ENCODE measurements at regions not wholly inside any gene's neighbourhood (a gene's known extent, or its start where the extent isn't known, plus 50 kb on each side); places are given as distances from the start of the nearest gene placed in this dataset.

DNA sequence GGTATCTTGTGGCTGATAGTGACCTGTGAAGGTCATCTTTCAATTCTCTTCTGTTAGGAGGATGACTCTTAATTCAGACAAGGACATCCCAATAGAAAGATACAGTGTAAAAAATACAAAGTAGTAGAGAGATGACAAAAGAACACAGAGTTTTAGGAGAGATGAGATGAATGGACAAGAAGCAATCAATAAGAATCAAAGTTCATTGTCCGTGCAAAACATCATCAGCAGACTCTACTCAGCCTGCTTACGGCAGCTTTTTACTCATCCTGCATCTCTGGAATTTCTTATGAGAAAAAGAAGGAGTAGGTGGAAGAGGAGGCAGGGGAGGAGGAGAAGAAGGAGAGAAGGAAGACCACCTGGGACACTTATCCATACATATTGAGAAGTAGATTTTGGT, 2131.7 kb downstream of the ARAP2 start:
- Mint-ChIP-seq H3K4me3 (no peak overlapping the region), H3K4me1 (no peaks in the 10 kb centered on the region), H3K36me3 (no peaks in the 10 kb centered on the region), H3K9me3 (peaks cover 3% of the 10 kb centered on the region), H3K27ac (no peak overlapping the region), H3K27me3 (no peaks in the 10 kb centered on the region)
- no peak for DNase-seq

DNA sequence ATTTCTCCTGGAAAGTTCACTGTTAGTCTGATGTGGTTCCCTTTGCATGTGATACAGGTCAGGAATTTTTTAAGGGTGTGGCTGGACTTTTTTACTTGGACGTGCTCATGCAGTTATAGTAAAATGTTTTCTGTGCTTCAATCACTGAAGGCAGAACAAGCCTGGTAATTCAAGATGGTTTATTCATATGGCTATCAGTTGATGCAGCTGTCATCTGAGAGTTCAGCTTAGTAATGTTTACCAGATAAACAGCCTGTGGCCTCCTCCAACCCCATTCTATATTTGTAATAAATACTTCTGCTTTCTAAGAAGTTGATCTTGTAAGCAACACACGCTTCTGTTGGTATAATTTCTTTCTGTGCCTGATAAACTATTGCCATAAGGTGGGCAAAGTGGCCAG, 2105.9 kb downstream of the ARAP2 start:
- Mint-ChIP-seq H3K9me3 (peaks cover 12% of the 10 kb centered on the region), H3K4me1 (no peaks in the 10 kb centered on the region), H3K27ac (no peak overlapping the region), H3K36me3 (no peaks in the 10 kb centered on the region), H3K4me3 (no peak overlapping the region), H3K27me3 (no peaks in the 10 kb centered on the region)
- DNase-seq, result no peak

GRCh38 chr4:34139346-34139745, 2105.0 kb downstream of the ARAP2 start:
- H3K4me1 Mint-ChIP-seq, result no peaks in the 10 kb centered on the region
- peaks cover 9% of the 10 kb centered on the region for H3K9me3 Mint-ChIP-seq
- H3K4me3 Mint-ChIP-seq, result no peak overlapping the region
- no peak for DNase-seq
- no peak overlapping the region for H3K27ac Mint-ChIP-seq
- no peaks in the 10 kb centered on the region for H3K27me3 Mint-ChIP-seq
- no peaks in the 10 kb centered on the region for H3K36me3 Mint-ChIP-seq

- no peak for DNase-seq
- Mint-ChIP-seq H3K4me1 (no peaks in the 10 kb centered on the region), H3K36me3 (no peaks in the 10 kb centered on the region), H3K9me3 (peaks cover 3% of the 10 kb centered on the region), H3K27ac (no peak overlapping the region), H3K4me3 (no peak overlapping the region), H3K27me3 (no peaks in the 10 kb centered on the region)
Measured at GRCh38 chr4:34148322-34148908, 2095.9 kb downstream of the ARAP2 start.

DNA sequence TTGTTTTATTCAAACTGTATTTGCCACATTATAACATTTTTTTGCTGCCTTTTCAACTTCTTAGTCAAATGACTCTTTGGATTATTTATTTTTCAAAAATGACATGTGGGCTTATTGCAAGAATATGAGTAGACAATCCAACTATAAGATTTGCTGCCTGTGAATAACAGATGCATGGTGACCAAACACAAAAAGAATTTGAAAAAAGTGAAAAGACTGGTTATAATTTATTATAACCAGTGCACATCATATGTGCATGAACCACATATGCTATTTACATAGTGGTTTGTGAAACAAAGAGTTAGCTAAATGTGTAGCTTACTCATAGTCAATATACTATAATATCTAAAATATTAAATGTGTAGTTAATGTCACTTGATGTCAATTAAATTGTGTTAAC, 2086.8 kb downstream of the ARAP2 start:
- DNase-seq, result no peak
- no peak overlapping the region for H3K27ac Mint-ChIP-seq
- no peaks in the 10 kb centered on the region for H3K27me3 Mint-ChIP-seq
- H3K9me3 Mint-ChIP-seq, result peaks cover 15% of the 10 kb centered on the region
- no peak overlapping the region for H3K4me3 Mint-ChIP-seq
- no peaks in the 10 kb centered on the region for H3K4me1 Mint-ChIP-seq
- H3K36me3 Mint-ChIP-seq, result no peaks in the 10 kb centered on the region

DNA sequence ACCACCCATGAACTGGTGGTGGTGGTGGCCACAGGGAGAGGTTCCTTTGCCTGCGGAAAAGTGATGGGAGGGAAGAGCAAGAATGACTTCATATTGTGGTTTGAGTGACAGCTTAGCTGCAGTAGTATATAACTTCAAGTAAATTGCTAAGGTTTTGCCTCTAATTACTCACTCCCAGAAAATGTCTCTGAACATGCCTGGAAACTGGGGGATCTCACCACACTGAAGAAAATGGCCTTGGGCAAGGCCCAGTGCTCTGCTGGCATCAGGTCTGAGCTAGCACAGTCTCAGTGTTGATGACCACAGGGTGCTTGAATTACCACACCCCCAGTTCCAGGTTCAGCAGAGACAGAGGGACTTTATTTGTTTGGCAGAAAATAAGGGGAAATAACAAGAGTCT, 2085.4 kb downstream of the ARAP2 start:
- H3K9me3 Mint-ChIP-seq, result peaks cover 17% of the 10 kb centered on the region

DNA sequence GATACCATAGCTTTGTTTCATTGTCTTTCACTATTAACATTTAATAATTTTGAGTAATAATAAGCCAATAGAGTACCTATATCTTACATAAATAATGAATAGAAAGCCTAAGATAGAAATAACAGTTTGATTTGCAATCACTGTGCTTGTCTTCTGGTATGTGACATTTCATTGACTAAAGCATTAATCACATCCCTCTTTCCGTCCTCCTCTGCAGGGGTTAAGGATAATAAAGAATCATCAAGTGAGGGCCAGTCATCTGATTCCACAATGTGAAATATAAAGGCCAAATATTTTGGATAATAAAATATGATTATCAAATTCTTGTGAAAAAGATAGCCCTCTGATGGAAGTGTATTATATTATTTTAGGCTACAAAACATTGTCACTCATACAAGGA, 2073.4 kb downstream of the ARAP2 start:
- Mint-ChIP-seq H3K4me1 (no peaks in the 10 kb centered on the region), H3K27me3 (no peaks in the 10 kb centered on the region)

More for the DNA sequence above, 2085.4 kb downstream of the ARAP2 start:
- no peaks in the 10 kb centered on the region for H3K4me1 Mint-ChIP-seq
- H3K27me3 Mint-ChIP-seq, result no peaks in the 10 kb centered on the region
- no peaks in the 10 kb centered on the region for H3K36me3 Mint-ChIP-seq
- DNase-seq, result no peak
- H3K4me3 Mint-ChIP-seq, result no peak overlapping the region
- no peak overlapping the region for H3K27ac Mint-ChIP-seq

DNA sequence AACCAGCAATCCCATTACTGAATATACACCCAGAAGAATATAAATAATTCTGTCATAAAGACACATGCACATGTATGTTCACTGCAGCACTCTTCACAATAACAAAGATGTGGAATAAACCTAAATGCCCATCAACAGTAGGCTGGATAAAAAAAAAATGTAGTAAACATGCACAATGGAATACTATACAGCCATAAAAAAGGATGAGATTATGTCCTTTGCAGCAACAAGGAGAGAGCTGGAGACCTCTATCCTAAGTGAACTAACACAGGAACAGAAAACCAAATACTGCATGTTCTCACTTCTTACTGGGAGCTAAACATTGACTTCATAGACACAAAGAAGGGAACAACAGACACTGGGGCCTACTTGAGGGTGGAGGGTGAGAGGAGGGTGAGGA, 2067.7 kb downstream of the ARAP2 start:
- no peaks in the 10 kb centered on the region for H3K27me3 Mint-ChIP-seq

More for the DNA sequence above, 2073.4 kb downstream of the ARAP2 start:
- Mint-ChIP-seq H3K4me3 (no peak overlapping the region), H3K36me3 (no peaks in the 10 kb centered on the region), H3K9me3 (peaks cover 11% of the 10 kb centered on the region), H3K27ac (no peak overlapping the region)
- DNase-seq, result no peak

DNA sequence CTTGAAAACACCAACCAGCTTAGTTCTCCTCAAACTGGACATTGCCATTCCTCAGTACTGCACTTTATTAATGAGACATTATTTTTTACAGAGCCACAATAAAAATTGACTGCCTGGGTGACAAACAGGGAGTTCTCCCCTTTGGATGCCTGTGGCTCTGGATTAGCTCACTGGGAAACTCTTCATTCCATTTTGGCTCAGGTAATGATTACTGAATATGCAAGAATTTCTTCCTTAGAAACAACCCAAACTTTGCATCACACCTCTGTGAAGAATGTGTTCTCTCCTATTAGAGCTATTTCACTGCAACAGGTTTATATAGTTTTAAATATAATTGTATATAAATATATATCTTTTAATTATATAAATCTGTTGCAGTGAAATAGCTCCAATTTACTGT, 2065.8 kb downstream of the ARAP2 start:
- no peak for DNase-seq
- Mint-ChIP-seq H3K9me3 (peaks cover 8% of the 10 kb centered on the region), H3K4me3 (no peak overlapping the region), H3K27me3 (no peaks in the 10 kb centered on the region), H3K36me3 (no peaks in the 10 kb centered on the region), H3K4me1 (no peaks in the 10 kb centered on the region), H3K27ac (no peak overlapping the region)

More for the DNA sequence above, 2067.7 kb downstream of the ARAP2 start:
- Mint-ChIP-seq H3K9me3 (peaks cover 12% of the 10 kb centered on the region), H3K4me3 (no peak overlapping the region), H3K36me3 (no peaks in the 10 kb centered on the region), H3K27ac (no peak overlapping the region), H3K4me1 (no peaks in the 10 kb centered on the region)
- no peak for DNase-seq

GRCh38 chr4:34181311-34181841, 2062.9 kb downstream of the ARAP2 start:
- no peak overlapping the region for H3K4me3 Mint-ChIP-seq
- no peak overlapping the region for H3K27ac Mint-ChIP-seq
- no peaks in the 10 kb centered on the region for H3K4me1 Mint-ChIP-seq
- no peak for DNase-seq
- no peaks in the 10 kb centered on the region for H3K36me3 Mint-ChIP-seq
- peaks cover 5% of the 10 kb centered on the region for H3K9me3 Mint-ChIP-seq
- no peaks in the 10 kb centered on the region for H3K27me3 Mint-ChIP-seq

- Mint-ChIP-seq H3K4me1 (no peaks in the 10 kb centered on the region), H3K9me3 (peaks cover 5% of the 10 kb centered on the region), H3K4me3 (no peak overlapping the region), H3K27me3 (no peaks in the 10 kb centered on the region), H3K27ac (no peak overlapping the region), H3K36me3 (no peaks in the 10 kb centered on the region)
- DNase-seq, result no peak
Measured at GRCh38 chr4:34181891-34182290, 2062.4 kb downstream of the ARAP2 start.

- peaks cover 5% of the 10 kb centered on the region for H3K9me3 Mint-ChIP-seq
- DNase-seq, result no peak
- H3K27me3 Mint-ChIP-seq, result no peaks in the 10 kb centered on the region
- H3K27ac Mint-ChIP-seq, result no peak overlapping the region
- H3K4me1 Mint-ChIP-seq, result no peaks in the 10 kb centered on the region
- H3K4me3 Mint-ChIP-seq, result no peak overlapping the region
- H3K36me3 Mint-ChIP-seq, result no peaks in the 10 kb centered on the region
Measured at GRCh38 chr4:34182306-34182705, 2062.0 kb downstream of the ARAP2 start.

DNA sequence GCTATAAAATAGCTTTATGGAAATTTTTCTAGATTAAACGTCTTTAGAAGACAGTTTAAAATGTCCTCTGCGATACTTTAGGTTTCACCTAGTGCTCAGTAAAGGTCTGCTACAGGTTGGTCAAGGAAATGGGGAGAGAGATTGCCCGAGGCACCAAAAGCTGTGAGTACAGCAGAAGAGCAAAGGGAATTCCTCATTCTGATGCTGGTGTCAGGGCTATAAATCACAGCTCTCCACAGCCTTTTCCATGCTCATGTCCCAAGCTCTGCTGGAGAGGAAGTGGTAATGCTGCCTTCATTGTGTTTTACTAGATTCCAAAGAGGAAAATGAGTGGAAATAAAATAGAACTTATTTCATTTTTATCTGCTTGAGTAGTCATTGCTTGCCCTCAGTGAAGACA, 2060.4 kb downstream of the ARAP2 start:
- H3K27me3 Mint-ChIP-seq, result no peaks in the 10 kb centered on the region
- no peak overlapping the region for H3K4me3 Mint-ChIP-seq
- H3K9me3 Mint-ChIP-seq, result peaks cover 5% of the 10 kb centered on the region
- DNase-seq, result no peak
- H3K36me3 Mint-ChIP-seq, result no peaks in the 10 kb centered on the region
- no peak overlapping the region for H3K27ac Mint-ChIP-seq
- no peaks in the 10 kb centered on the region for H3K4me1 Mint-ChIP-seq

GRCh38 chr4:34187056-34187455, 2057.3 kb downstream of the ARAP2 start:
- Mint-ChIP-seq H3K36me3 (no peaks in the 10 kb centered on the region), H3K27me3 (no peaks in the 10 kb centered on the region), H3K4me1 (no peaks in the 10 kb centered on the region), H3K9me3 (peaks cover 2% of the 10 kb centered on the region), H3K27ac (no peak overlapping the region), H3K4me3 (no peak overlapping the region)
- DNase-seq, result no peak

DNA sequence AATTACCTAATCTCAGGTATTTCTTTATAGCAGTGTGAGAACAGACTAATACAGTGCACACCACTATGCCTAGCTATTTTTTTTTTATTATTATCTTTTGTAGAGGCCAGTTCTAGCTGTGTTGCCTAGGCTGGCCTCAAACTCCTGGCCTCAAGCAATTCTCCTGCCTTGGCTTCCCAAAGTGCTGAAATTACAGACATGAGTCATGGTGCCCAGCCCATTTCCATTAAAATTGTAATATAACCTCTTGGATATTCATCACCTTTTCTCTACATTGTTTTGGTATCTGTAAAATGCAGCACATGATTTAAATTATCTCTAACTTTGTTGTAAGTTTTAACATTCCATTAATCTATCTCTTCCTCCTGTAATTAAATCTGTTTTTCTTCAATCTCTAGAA, 2052.9 kb downstream of the ARAP2 start:
- H3K9me3 Mint-ChIP-seq, result no peaks in the 10 kb centered on the region
- no peak overlapping the region for H3K4me3 Mint-ChIP-seq
- no peak overlapping the region for H3K27ac Mint-ChIP-seq
- H3K27me3 Mint-ChIP-seq, result no peaks in the 10 kb centered on the region
- DNase-seq, result no peak
- no peaks in the 10 kb centered on the region for H3K36me3 Mint-ChIP-seq
- H3K4me1 Mint-ChIP-seq, result no peaks in the 10 kb centered on the region

DNA sequence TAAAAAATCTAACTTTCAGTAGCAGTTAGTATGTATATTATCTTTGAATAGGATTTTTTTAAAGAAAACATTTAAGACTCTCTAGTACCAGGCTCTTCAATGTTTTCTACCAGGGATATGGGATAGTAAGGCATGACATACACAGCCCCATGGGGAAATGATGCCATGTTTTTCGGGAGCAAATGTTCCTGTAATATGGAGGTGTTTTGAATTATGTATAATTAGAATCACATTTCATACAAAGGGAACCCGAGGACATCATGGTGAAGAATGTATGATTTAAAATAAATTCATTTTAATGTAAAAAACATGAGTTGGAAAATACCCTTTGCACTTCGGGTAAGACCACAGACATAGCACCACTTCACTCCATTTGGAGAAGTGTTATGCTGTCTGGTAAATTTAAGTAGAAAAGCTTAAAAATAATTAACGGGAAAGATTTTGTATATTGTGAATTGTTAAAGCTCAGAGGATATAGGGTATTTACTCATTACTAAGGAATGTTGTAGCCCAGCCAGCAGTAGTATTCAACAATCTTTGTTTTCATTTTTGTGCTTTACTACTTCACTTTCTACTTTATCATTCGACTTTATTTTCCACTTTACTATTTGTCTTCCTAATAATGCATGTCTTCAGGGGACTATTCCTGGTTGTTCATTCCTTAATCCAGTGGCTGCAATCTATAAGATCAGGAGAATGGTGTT, 2050.7 kb downstream of the ARAP2 start:
- Mint-ChIP-seq H3K4me1 (no peaks in the 10 kb centered on the region), H3K4me3 (no peak overlapping the region), H3K27me3 (no peaks in the 10 kb centered on the region), H3K9me3 (no peaks in the 10 kb centered on the region), H3K36me3 (no peaks in the 10 kb centered on the region), H3K27ac (no peak overlapping the region)
- no peak for DNase-seq
